Parathyroid adenoma (tissue), 2 donors: ENCODE measurements at regions not wholly inside any gene's neighbourhood (a gene's known extent, or its start where the extent isn't known, plus 50 kb on each side); places are given as distances from the start of the nearest gene placed in this dataset.

Experiments
- H2AFZ ChIP-seq: fragments of 300-600 bp; sonication (generic); one replicate; pipeline ENCODE4 v1.7.0; 2017; ENCODE audit warnings: antibody characterized with exemption, mild to moderate bottlenecking
- H3K27ac ChIP-seq: fragments of 300-600 bp; sonication (generic); one replicate; pipeline ENCODE4 v1.7.0; 2017
- H3K27me3 ChIP-seq: fragments of 300-600 bp; sonication (generic); one replicate; pipeline ENCODE4 v1.7.0; 2017; ENCODE audit warnings: low read length; ENCODE audit not compliant: control insufficient read depth, insufficient read depth
- H3K36me3 ChIP-seq: fragments of 300-600 bp; sonication (generic); one replicate; pipeline ENCODE4 v1.7.0; 2017; ENCODE audit warnings: low read length; ENCODE audit not compliant: control insufficient read depth, insufficient read depth
- H3K4me1 ChIP-seq: fragments of 300-600 bp; sonication (generic); one replicate; pipeline ENCODE4 v1.7.0; 2017; ENCODE audit warnings: control low read depth
- H3K4me2 ChIP-seq: fragments of 300-600 bp; sonication (generic); one replicate; pipeline ENCODE4 v1.7.0; 2017; ENCODE audit warnings: low read length
- H3K4me3 ChIP-seq: fragments of 300-600 bp; sonication (generic); one replicate; pipeline ENCODE4 v1.7.0; 2017; ENCODE audit warnings: low read depth, low read length
- H3K79me2 ChIP-seq: fragments of 300-600 bp; sonication (generic); one replicate; pipeline ENCODE4 v1.7.0; 2017; ENCODE audit warnings: control low read depth
- H3K9ac ChIP-seq: fragments of 300-600 bp; sonication (generic); one replicate; pipeline ENCODE4 v1.7.0; 2017; ENCODE audit warnings: mild to moderate bottlenecking
- H3K9me3 ChIP-seq: fragments of 300-600 bp; sonication (generic); one replicate; pipeline ENCODE4 v1.7.0; 2017; ENCODE audit warnings: low read length; ENCODE audit not compliant: control insufficient read depth
- CTCF ChIP-seq: fragments of 300-600 bp; sonication (generic); IDR thresholded peaks from one replicate; pipeline ENCODE4 v1.7.0; 2017; ENCODE audit warnings: antibody characterized with exemption, mild to moderate bottlenecking
- donor health status: primary hyperparathyroidism.

- TF ChIP-seq CTCF, result no peak
- Histone ChIP-seq H2AFZ (no peak overlapping the region), H3K4me3 (no peak overlapping the region), H3K4me1 (no peaks in the 10 kb centered on the region), H3K9ac (no peak overlapping the region), H3K79me2 (no peaks in the 10 kb centered on the region), H3K4me2 (no peak overlapping the region), H3K36me3 (no peaks in the 10 kb centered on the region), H3K27ac (no peak overlapping the region), H3K27me3 (peaks cover 3% of the 10 kb centered on the region), H3K9me3 (no peaks in the 10 kb centered on the region)
These were observed 147.7 kb upstream of the PKDCC start for GRCh38 chr2:41900101-41900577.

GRCh38 chr2:41902897-41903296 lies 144.9 kb upstream of the PKDCC start:
- Histone ChIP-seq H2AFZ (no peak overlapping the region), H3K4me2 (no peak overlapping the region), H3K9me3 (no peaks in the 10 kb centered on the region), H3K79me2 (no peaks in the 10 kb centered on the region), H3K4me1 (no peaks in the 10 kb centered on the region), H3K9ac (no peak overlapping the region), H3K27ac (no peak overlapping the region), H3K4me3 (no peak overlapping the region), H3K27me3 (peaks cover 1% of the 10 kb centered on the region), H3K36me3 (no peaks in the 10 kb centered on the region)
- TF ChIP-seq CTCF, result no peak

- Histone ChIP-seq H3K9me3 (no peaks in the 10 kb centered on the region), H3K27ac (no peak overlapping the region), H3K4me3 (no peak overlapping the region), H3K27me3 (no peaks in the 10 kb centered on the region), H3K4me1 (no peaks in the 10 kb centered on the region), H3K79me2 (no peaks in the 10 kb centered on the region), H3K36me3 (no peaks in the 10 kb centered on the region), H3K4me2 (no peak overlapping the region), H2AFZ (no peak overlapping the region), H3K9ac (no peak overlapping the region)
- no peak for TF ChIP-seq CTCF
These were observed 144.2 kb upstream of the PKDCC start for GRCh38 chr2:41903474-41904135.

GRCh38 chr2:41904459-41904858 lies 143.4 kb upstream of the PKDCC start:
- H3K79me2 ChIP-seq, result no peaks in the 10 kb centered on the region
- no peaks in the 10 kb centered on the region for H3K4me1 ChIP-seq
- no peak overlapping the region for H3K4me3 ChIP-seq
- H3K9ac ChIP-seq, result no peak overlapping the region
- H3K4me2 ChIP-seq, result no peak overlapping the region
- no peak overlapping the region for H2AFZ ChIP-seq
- no peaks in the 10 kb centered on the region for H3K36me3 ChIP-seq
- no peak for TF ChIP-seq CTCF
- H3K27me3 ChIP-seq, result no peaks in the 10 kb centered on the region
- H3K9me3 ChIP-seq, result no peaks in the 10 kb centered on the region
- H3K27ac ChIP-seq, result no peak overlapping the region
